WTC11 (cell line): ENCODE measurements at regions not wholly inside any gene's neighbourhood (a gene's known extent, or its start where the extent isn't known, plus 50 kb on each side); places are given as distances from the start of the nearest gene placed in this dataset.

ENCODE experiments used
- ATAC-seq: fragments of 200-7000 bp; cut with Tn5 transposase; 2 replicates; pipeline ENCODE4 v1.10.0; 2021; ENCODE audit warnings: mild to moderate bottlenecking, moderate library complexity
- CTCF ChIA-PET: fragments of 300-600 bp; sonication (Branson Sonifier 250); formaldehyde crosslinking; loops from one replicate; lab custom pipeline; 2021; ENCODE audit warnings: antibody characterized with exemption; lab: Charles Lee
- POLR2A ChIA-PET: fragments of 350-600 bp; sonication (Branson Sonifier 250); formaldehyde crosslinking; loops from one replicate; lab custom pipeline; 2021; ENCODE audit warnings: antibody characterized with exemption; lab: Charles Lee
- DNase-seq: peaks from one replicate; pipeline ENCODE4 v3.0.0; 2021; ENCODE audit warnings: low spot score
- H3K27ac Mint-ChIP-seq: 2 replicates; pipeline ENCODE4 v1.8.0; 2021; ENCODE audit warnings: mixed read lengths
- H3K27me3 Mint-ChIP-seq: 2 replicates; pipeline ENCODE4 v1.8.0; 2021; ENCODE audit warnings: low read depth, mild to moderate bottlenecking, moderate library complexity, mixed read lengths
- H3K36me3 Mint-ChIP-seq: 2 replicates; pipeline ENCODE4 v1.8.0; 2021; ENCODE audit warnings: mixed read lengths
- H3K4me1 Mint-ChIP-seq: 2 replicates; pipeline ENCODE4 v1.8.0; 2022; ENCODE audit warnings: mixed read lengths
- H3K4me3 Mint-ChIP-seq: 2 replicates; pipeline ENCODE4 v1.8.0; 2021; ENCODE audit warnings: mild to moderate bottlenecking, moderate library complexity, mixed read lengths
- H3K9me3 Mint-ChIP-seq: 2 replicates; pipeline ENCODE4 v1.8.0; 2021; ENCODE audit warnings: mixed read lengths
- E2F5 ChIP-seq: sonication (generic); formaldehyde crosslinking; IDR thresholded peaks from 2 replicates; pipeline ENCODE4 v1.8.1; 2022; ENCODE audit warnings: mild to moderate bottlenecking, moderate library complexity, missing genetic modification reagents
- ESRRA ChIP-seq: sonication (generic); formaldehyde crosslinking; IDR thresholded peaks from 2 replicates; pipeline ENCODE4 v1.8.1; 2022; ENCODE audit warnings: mild to moderate bottlenecking, missing genetic modification reagents, borderline replicate concordance
- GABPB1 ChIP-seq: sonication (generic); formaldehyde crosslinking; IDR thresholded peaks from 2 replicates; pipeline ENCODE4 v1.8.1; 2023; ENCODE audit warnings: mild to moderate bottlenecking, missing genetic modification reagents
- IRF2 ChIP-seq: sonication (generic); formaldehyde crosslinking; IDR thresholded peaks from 2 replicates; pipeline ENCODE4 v1.8.0; 2022; ENCODE audit warnings: low read depth, missing genetic modification reagents, borderline replicate concordance
- MXD4 ChIP-seq: fragments of 250-450 bp; sonication (Bioruptor Pico); IDR thresholded peaks from 2 replicates; pipeline ENCODE4 v1.8.0; 2021; ENCODE audit warnings: mild to moderate bottlenecking, moderate library complexity, borderline replicate concordance
- NR1H2 ChIP-seq: sonication (generic); formaldehyde crosslinking; IDR thresholded peaks from 2 replicates; pipeline ENCODE4 v1.9.0; 2021; ENCODE audit warnings: mild to moderate bottlenecking, moderate library complexity, missing genetic modification reagents
- PRDM15 ChIP-seq: sonication (generic); formaldehyde crosslinking; IDR thresholded peaks from 2 replicates; pipeline ENCODE4 v1.8.0; 2022; ENCODE audit warnings: missing genetic modification reagents
- USF2 ChIP-seq: sonication (generic); formaldehyde crosslinking; IDR thresholded peaks from 2 replicates; pipeline ENCODE4 v1.8.1; 2023; ENCODE audit warnings: mild to moderate bottlenecking, missing genetic modification reagents, moderate library complexity
- ZNF121 ChIP-seq: sonication (generic); formaldehyde crosslinking; IDR thresholded peaks from 2 replicates; pipeline ENCODE4 v1.8.0; 2023; ENCODE audit warnings: missing genetic modification reagents
- ZNF317 ChIP-seq: sonication (generic); formaldehyde crosslinking; IDR thresholded peaks from 2 replicates; pipeline ENCODE4 v1.8.1; 2023; ENCODE audit warnings: low read depth, mild to moderate bottlenecking, moderate library complexity, missing genetic modification reagents, borderline replicate concordance
- ZNF396 ChIP-seq: fragments of 250-450 bp; sonication (Bioruptor Pico); IDR thresholded peaks from 2 replicates; pipeline ENCODE4 v1.8.0; 2021; ENCODE audit warnings: mild to moderate bottlenecking, moderate library complexity, borderline replicate concordance
- ZNF512 ChIP-seq: sonication (generic); formaldehyde crosslinking; IDR thresholded peaks from 2 replicates; pipeline ENCODE4 v1.8.1; 2022; ENCODE audit warnings: missing genetic modification reagents, borderline replicate concordance
- TF ChIP-seq, protein P1 (sequence below): fragments of 250-450 bp; sonication (Bioruptor Pico); IDR thresholded peaks from 2 replicates; pipeline ENCODE4 v1.9.0; 2021; ENCODE audit warnings: moderate library complexity, mild to moderate bottlenecking, inconsistent platforms, borderline replicate concordance
- TF ChIP-seq, protein P2 (sequence below): sonication (generic); formaldehyde crosslinking; IDR thresholded peaks from 2 replicates; pipeline ENCODE4 v1.8.1; 2023; ENCODE audit warnings: mild to moderate bottlenecking, missing genetic modification reagents, borderline replicate concordance
- TF ChIP-seq, protein P3 (sequence below): fragments of 250-450 bp; sonication (Bioruptor Pico); conservative IDR thresholded peaks from 2 replicates; pipeline ENCODE4 v1.9.0; 2021; ENCODE audit warnings: mild to moderate bottlenecking
- TF ChIP-seq, protein P4 (sequence below): sonication (generic); formaldehyde crosslinking; IDR thresholded peaks from 2 replicates; pipeline ENCODE4 v1.8.1; 2022; ENCODE audit warnings: mild to moderate bottlenecking, missing genetic modification reagents, moderate library complexity, borderline replicate concordance
- TF ChIP-seq, protein P5 (sequence below): fragments of 250-450 bp; sonication (Bioruptor Pico); IDR thresholded peaks from 2 replicates; pipeline ENCODE4 v1.9.0; 2021; ENCODE audit warnings: mild to moderate bottlenecking

DNA sequence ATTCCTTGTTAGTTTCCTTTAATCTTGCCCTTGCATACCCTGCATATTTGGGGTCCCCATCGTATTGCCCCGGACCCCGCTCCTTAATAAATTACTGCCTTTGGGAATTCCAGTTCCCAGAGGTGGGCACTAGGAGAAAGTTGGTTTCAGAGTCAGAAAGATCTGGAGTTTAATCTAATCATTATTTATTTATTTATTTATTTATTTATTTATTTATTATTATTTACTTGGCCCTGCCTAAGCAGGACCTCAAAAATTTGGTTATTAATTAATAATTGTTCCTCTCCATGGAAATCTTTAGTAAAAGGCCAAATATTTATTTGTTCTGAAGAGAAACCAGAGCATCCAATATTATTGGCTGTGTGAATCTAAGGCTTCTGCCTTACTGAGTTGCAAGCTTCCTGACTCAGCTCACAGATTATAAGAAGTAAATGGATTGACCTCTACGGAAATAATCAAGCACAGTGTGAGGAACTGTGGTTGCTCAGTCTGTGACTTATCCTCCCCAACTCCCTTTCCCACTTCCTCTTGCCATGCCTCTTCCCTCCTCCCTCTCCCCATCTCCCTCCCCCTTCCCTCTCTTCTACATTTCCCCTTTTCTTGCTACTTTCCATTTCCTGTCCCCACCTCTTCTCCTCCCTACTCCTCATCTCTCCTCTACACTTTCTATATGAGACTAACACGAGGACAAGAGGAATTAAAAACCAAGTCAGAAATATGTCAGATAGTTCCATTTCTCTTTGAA is 61.5 kb upstream of the AP1S2 start:
- Mint-ChIP-seq H3K27me3 (peaks cover 2% of the 10 kb centered on the region; the same call in 1 of the 2 replicates), H3K27ac (no peak overlapping the region), H3K9me3 (peaks cover 16% of the 10 kb centered on the region), H3K4me1 (peaks cover 8% of the 10 kb centered on the region), H3K4me3 (no peak overlapping the region), H3K36me3 (peaks cover 17% of the 10 kb centered on the region)
- no peak for DNase-seq
- POLR2A ChIA-PET, result no interaction called here
- no peak for ATAC-seq
- CTCF ChIA-PET, result no interaction called here
- TF ChIP-seq, protein P1, sequence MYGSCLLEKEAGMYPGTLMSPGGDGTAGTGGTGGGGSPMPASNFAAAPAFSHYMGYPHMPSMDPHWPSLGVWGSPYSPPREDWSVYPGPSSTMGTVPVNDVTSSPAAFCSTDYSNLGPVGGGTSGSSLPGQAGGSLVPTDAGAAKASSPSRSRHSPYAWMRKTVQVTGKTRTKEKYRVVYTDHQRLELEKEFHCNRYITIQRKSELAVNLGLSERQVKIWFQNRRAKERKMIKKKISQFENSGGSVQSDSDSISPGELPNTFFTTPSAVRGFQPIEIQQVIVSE (CRISPR knock-in tag), result no peak
- no peak for TF ChIP-seq ZNF396 (CRISPR knock-in tag)
- TF ChIP-seq, protein P2, sequence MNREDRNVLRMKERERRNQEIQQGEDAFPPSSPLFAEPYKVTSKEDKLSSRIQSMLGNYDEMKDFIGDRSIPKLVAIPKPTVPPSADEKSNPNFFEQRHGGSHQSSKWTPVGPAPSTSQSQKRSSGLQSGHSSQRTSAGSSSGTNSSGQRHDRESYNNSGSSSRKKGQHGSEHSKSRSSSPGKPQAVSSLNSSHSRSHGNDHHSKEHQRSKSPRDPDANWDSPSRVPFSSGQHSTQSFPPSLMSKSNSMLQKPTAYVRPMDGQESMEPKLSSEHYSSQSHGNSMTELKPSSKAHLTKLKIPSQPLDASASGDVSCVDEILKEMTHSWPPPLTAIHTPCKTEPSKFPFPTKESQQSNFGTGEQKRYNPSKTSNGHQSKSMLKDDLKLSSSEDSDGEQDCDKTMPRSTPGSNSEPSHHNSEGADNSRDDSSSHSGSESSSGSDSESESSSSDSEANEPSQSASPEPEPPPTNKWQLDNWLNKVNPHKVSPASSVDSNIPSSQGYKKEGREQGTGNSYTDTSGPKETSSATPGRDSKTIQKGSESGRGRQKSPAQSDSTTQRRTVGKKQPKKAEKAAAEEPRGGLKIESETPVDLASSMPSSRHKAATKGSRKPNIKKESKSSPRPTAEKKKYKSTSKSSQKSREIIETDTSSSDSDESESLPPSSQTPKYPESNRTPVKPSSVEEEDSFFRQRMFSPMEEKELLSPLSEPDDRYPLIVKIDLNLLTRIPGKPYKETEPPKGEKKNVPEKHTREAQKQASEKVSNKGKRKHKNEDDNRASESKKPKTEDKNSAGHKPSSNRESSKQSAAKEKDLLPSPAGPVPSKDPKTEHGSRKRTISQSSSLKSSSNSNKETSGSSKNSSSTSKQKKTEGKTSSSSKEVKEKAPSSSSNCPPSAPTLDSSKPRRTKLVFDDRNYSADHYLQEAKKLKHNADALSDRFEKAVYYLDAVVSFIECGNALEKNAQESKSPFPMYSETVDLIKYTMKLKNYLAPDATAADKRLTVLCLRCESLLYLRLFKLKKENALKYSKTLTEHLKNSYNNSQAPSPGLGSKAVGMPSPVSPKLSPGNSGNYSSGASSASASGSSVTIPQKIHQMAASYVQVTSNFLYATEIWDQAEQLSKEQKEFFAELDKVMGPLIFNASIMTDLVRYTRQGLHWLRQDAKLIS (CRISPR knock-in tag), result no peak
- no peak for TF ChIP-seq ZNF317
- no peak for TF ChIP-seq ZNF512 (CRISPR knock-in tag)
- no peak for TF ChIP-seq E2F5 (CRISPR knock-in tag)
- no peak for TF ChIP-seq PRDM15 (CRISPR knock-in tag)
- no peak for TF ChIP-seq ESRRA (CRISPR knock-in tag)
- TF ChIP-seq, protein P3, sequence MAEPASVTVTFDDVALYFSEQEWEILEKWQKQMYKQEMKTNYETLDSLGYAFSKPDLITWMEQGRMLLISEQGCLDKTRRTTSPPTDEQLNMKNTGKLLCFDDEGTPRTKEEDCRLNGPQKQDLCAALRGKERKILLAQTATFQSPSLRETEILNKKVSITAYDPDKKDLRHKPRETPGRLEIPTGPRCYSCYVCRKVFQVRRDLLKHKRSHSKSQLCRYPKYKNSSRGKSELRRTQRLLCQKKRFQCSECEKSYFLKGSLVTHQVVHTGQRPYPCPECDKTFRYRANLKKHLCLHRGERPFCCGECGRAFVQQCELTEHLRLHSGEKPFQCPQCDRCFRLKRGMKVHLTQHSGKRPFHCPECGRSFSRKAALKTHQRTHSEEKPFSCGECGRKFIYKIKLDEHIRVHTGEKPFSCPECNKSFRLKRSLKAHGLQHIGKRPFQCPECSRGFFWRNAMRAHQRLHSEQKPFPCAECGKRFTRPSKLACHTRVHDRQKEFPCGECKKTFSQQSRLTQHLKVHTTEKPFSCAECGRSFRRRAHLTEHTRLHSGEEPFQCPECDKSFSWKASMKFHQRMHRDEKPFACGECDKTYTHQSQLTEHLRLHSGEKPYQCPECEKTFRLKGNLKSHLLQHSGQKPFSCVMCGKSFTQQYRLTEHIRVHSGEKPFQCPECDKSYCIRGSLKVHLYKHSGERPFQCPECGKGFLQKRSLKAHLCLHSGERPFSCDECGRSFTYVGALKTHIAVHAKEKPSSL (CRISPR knock-in tag), result no peak
- TF ChIP-seq ZNF121, result no peak
- TF ChIP-seq IRF2 (CRISPR knock-in tag), result no peak
- TF ChIP-seq, protein P4, sequence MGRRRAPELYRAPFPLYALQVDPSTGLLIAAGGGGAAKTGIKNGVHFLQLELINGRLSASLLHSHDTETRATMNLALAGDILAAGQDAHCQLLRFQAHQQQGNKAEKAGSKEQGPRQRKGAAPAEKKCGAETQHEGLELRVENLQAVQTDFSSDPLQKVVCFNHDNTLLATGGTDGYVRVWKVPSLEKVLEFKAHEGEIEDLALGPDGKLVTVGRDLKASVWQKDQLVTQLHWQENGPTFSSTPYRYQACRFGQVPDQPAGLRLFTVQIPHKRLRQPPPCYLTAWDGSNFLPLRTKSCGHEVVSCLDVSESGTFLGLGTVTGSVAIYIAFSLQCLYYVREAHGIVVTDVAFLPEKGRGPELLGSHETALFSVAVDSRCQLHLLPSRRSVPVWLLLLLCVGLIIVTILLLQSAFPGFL (CRISPR knock-in tag), result no peak
- no peak for TF ChIP-seq USF2 (CRISPR knock-in tag)
- TF ChIP-seq, protein P5, sequence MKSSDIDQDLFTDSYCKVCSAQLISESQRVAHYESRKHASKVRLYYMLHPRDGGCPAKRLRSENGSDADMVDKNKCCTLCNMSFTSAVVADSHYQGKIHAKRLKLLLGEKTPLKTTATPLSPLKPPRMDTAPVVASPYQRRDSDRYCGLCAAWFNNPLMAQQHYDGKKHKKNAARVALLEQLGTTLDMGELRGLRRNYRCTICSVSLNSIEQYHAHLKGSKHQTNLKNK (CRISPR knock-in tag), result no peak
- no peak for TF ChIP-seq NR1H2
- TF ChIP-seq GABPB1 (CRISPR knock-in tag), result no peak
- no peak for TF ChIP-seq MXD4
- TF ChIP-seq, all 79 proteins: peak for 0
